Activated T-cell treated with anti-CD3 and anti-CD28 coated beads, Interleukin-2, amount 50 U/mL, for 4 hours (primary cell): ENCODE measurements at regions not wholly inside any gene's neighbourhood (a gene's known extent, or its start where the extent isn't known, plus 50 kb on each side); places are given as distances from the start of the nearest gene placed in this dataset.
A peak's percentile ranks its signal among the peaks of the same experiment; 100 is the strongest.

ENCODE experiments used
- ATAC-seq, 2 donors: fragments of 200-7000 bp; cut with Tn5 transposase; one replicate each; pipeline ENCODE4 v1.10.0; 2021
- DNase-seq: peaks from one replicate; pipeline ENCODE4 v3.0.0-alpha.2; 2020
- H3K27me3 Mint-ChIP-seq: one replicate; pipeline ENCODE4 v1.8.0; 2021; ENCODE audit warnings: low read depth, mixed read lengths
- H3K36me3 Mint-ChIP-seq: one replicate; pipeline ENCODE4 v1.8.0; 2022; ENCODE audit warnings: mixed read lengths; ENCODE audit not compliant: insufficient read depth
- H3K4me1 Mint-ChIP-seq: one replicate; pipeline ENCODE4 v1.8.0; 2021; ENCODE audit warnings: low read depth, mixed read lengths
- H3K4me3 Mint-ChIP-seq: one replicate; pipeline ENCODE4 v1.8.0; 2021; ENCODE audit warnings: mild to moderate bottlenecking, moderate library complexity, mixed read lengths
- H3K9me3 Mint-ChIP-seq: one replicate; pipeline ENCODE4 v1.8.0; 2021; ENCODE audit warnings: mixed read lengths

GRCh38 chr4:180394730-180395129 is 1848.5 kb upstream of the TENM3 start:
- H3K9me3 Mint-ChIP-seq = peaks cover 10% of the 10 kb centered on the region
- H3K36me3 Mint-ChIP-seq = no peaks in the 10 kb centered on the region
- H3K4me1 Mint-ChIP-seq = no peaks in the 10 kb centered on the region
- DNase-seq (no peak), ATAC-seq (no peak)
- no peak overlapping the region for H3K4me3 Mint-ChIP-seq
- H3K27me3 Mint-ChIP-seq = no peaks in the 10 kb centered on the region

DNA sequence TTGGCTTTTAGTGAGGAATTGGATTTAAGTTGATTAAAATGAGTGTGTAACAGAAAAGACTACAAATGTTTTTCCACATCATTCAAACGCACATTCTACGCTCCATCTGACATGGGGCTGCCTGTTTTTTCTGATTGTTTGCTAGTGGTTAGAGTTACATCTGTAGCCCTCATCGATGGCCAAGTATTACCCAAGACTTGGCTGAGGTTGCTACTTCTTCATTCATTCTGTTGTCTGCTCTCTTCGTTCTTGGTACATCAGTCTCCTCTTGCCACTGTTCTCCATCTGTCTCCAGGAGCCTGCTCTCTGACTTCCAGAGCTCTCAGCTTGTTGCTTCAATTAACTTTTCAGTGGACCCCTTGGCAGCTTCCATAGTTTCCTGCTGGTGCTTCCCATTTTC is 1844.6 kb upstream of the TENM3 start:
- no peak for ATAC-seq
- Mint-ChIP-seq H3K9me3 (peaks cover 13% of the 10 kb centered on the region), H3K36me3 (no peaks in the 10 kb centered on the region)

DNA sequence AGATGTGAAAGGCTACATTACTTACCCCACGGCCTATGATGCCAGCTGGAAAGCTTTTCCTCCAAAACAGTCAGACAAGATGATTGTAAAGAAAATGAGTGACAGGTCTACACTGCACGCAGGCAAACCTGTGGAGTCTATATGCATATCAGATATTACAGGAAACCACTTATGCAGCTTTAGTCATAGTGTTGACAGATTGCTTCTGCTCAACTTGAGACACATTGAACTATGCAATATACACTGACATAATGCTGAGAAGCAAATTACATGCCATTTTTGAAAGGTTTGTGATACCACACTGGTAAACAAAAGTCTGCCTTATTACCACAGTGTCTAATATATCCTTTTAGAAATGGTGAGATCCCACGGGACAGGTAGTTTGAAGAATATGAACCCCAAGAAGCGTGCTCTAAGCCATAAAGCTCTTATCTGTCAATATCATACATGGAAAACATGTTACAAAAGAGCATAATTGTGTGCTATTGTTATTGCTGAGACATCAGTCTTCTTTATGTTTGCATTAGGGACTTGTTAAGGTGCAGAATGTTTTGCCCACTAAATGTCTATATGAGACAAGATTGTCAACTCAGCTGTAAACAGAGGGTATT is 1835.8 kb upstream of the TENM3 start:
- no peaks in the 10 kb centered on the region for H3K36me3 Mint-ChIP-seq
- no peaks in the 10 kb centered on the region for H3K4me1 Mint-ChIP-seq
- ATAC-seq (peak in 1 of 2 donors; percentile 23), DNase-seq (no peak)
- peaks cover 11% of the 10 kb centered on the region for H3K9me3 Mint-ChIP-seq
- no peak overlapping the region for H3K4me3 Mint-ChIP-seq
- no peaks in the 10 kb centered on the region for H3K27me3 Mint-ChIP-seq

More for the DNA sequence above, 1844.6 kb upstream of the TENM3 start:
- no peaks in the 10 kb centered on the region for H3K27me3 Mint-ChIP-seq
- no peaks in the 10 kb centered on the region for H3K4me1 Mint-ChIP-seq
- H3K4me3 Mint-ChIP-seq = no peak overlapping the region
- no peak for DNase-seq

- no peaks in the 10 kb centered on the region for H3K27me3 Mint-ChIP-seq
- H3K4me3 Mint-ChIP-seq = no peak overlapping the region
- ATAC-seq = no peak
- H3K36me3 Mint-ChIP-seq = no peaks in the 10 kb centered on the region
- no peaks in the 10 kb centered on the region for H3K4me1 Mint-ChIP-seq
- no peak for DNase-seq
- H3K9me3 Mint-ChIP-seq = no peaks in the 10 kb centered on the region
Measured at GRCh38 chr4:180418819-180419531, 1824.2 kb upstream of the TENM3 start.

- Mint-ChIP-seq H3K4me3 (no peak overlapping the region), H3K9me3 (no peaks in the 10 kb centered on the region), H3K4me1 (peaks cover 1% of the 10 kb centered on the region), H3K27me3 (no peaks in the 10 kb centered on the region), H3K36me3 (no peaks in the 10 kb centered on the region)
- ATAC-seq = no peak
- no peak for DNase-seq
Measured at GRCh38 chr4:180422989-180423711, 1820.1 kb upstream of the TENM3 start.

GRCh38 chr4:180423712-180424057 is 1819.5 kb upstream of the TENM3 start:
- DNase-seq = no peak
- Mint-ChIP-seq H3K9me3 (no peaks in the 10 kb centered on the region), H3K27me3 (no peaks in the 10 kb centered on the region), H3K36me3 (no peaks in the 10 kb centered on the region), H3K4me3 (no peak overlapping the region), H3K4me1 (peaks cover 1% of the 10 kb centered on the region)
- ATAC-seq = no peak

- no peak for DNase-seq
Measured at GRCh38 chr4:180426938-180427337, 1816.3 kb upstream of the TENM3 start.

GRCh38 chr4:180430283-180430682 is 1812.9 kb upstream of the TENM3 start:
- no peak overlapping the region for H3K4me3 Mint-ChIP-seq
- no peaks in the 10 kb centered on the region for H3K27me3 Mint-ChIP-seq
- peaks cover 11% of the 10 kb centered on the region for H3K9me3 Mint-ChIP-seq
- DNase-seq (no peak), ATAC-seq (no peak)
- H3K4me1 Mint-ChIP-seq = no peaks in the 10 kb centered on the region
- no peaks in the 10 kb centered on the region for H3K36me3 Mint-ChIP-seq

More at GRCh38 chr4:180426938-180427337, 1816.3 kb upstream of the TENM3 start:
- Mint-ChIP-seq H3K4me1 (peaks cover 1% of the 10 kb centered on the region), H3K36me3 (no peaks in the 10 kb centered on the region), H3K4me3 (no peak overlapping the region), H3K9me3 (peaks cover 5% of the 10 kb centered on the region), H3K27me3 (no peaks in the 10 kb centered on the region)
- ATAC-seq = no peak

- Mint-ChIP-seq H3K9me3 (peaks cover 11% of the 10 kb centered on the region), H3K27me3 (no peaks in the 10 kb centered on the region), H3K4me3 (no peak overlapping the region), H3K36me3 (no peaks in the 10 kb centered on the region), H3K4me1 (no peaks in the 10 kb centered on the region)
- DNase-seq = no peak
- ATAC-seq = no peak
Measured at GRCh38 chr4:180434131-180434895, 1808.9 kb upstream of the TENM3 start.

DNA sequence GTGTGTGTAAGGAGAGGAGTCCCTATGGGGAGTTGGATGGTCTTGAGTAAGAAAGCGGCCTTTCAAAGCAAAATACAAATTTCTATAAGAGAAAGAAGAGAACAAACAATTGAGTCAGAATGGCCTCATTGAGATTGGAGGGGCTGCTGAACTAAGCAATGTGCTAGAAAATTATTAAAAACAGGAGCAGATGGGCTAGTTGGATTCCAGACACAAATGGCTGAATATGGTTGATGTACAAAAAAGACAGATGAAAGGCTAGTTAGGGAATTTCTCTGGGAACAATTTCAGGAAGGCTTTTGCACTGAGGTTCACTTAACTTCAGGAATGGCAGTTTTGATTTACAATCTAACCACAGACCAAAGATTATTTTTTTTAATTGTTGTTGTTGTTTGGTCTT is 1806.8 kb upstream of the TENM3 start:
- Mint-ChIP-seq H3K27me3 (no peaks in the 10 kb centered on the region), H3K4me3 (no peak overlapping the region), H3K4me1 (no peaks in the 10 kb centered on the region), H3K9me3 (peaks cover 12% of the 10 kb centered on the region), H3K36me3 (no peaks in the 10 kb centered on the region)
- DNase-seq (no peak), ATAC-seq (no peak)

GRCh38 chr4:180437601-180438000 is 1805.6 kb upstream of the TENM3 start:
- Mint-ChIP-seq H3K4me1 (no peaks in the 10 kb centered on the region), H3K27me3 (no peaks in the 10 kb centered on the region), H3K36me3 (no peaks in the 10 kb centered on the region), H3K4me3 (no peak overlapping the region), H3K9me3 (peaks cover 12% of the 10 kb centered on the region)
- ATAC-seq (no peak), DNase-seq (no peak)

DNA sequence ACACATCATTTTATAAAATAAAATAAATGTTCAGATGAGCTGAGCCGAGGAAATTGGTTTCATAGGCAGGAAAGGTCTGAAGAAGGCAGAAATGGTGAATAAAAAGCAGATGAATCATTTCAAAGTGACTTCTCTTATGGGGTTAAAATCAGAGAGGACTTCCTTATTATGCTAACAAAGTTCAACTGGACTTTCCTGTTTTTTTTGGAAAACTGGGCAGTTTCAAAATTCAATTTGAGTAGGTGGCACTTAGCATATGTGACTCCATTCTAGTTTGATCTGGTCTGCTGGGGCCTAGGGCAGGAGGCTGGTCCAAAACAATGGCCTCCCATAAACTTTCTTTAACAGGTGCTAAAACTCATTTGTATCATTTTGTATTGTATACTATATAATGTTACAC is 1794.9 kb upstream of the TENM3 start:
- no peak for ATAC-seq
- no peak overlapping the region for H3K4me3 Mint-ChIP-seq
- H3K9me3 Mint-ChIP-seq = no peaks in the 10 kb centered on the region
- H3K27me3 Mint-ChIP-seq = no peaks in the 10 kb centered on the region
- DNase-seq = no peak
- no peaks in the 10 kb centered on the region for H3K4me1 Mint-ChIP-seq
- no peaks in the 10 kb centered on the region for H3K36me3 Mint-ChIP-seq

GRCh38 chr4:180449395-180449956 is 1793.7 kb upstream of the TENM3 start:
- H3K36me3 Mint-ChIP-seq = no peaks in the 10 kb centered on the region
- no peaks in the 10 kb centered on the region for H3K4me1 Mint-ChIP-seq
- ATAC-seq (no peak), DNase-seq (no peak)
- no peaks in the 10 kb centered on the region for H3K9me3 Mint-ChIP-seq
- no peaks in the 10 kb centered on the region for H3K27me3 Mint-ChIP-seq
- H3K4me3 Mint-ChIP-seq = no peak overlapping the region

- no peak for ATAC-seq
Measured at GRCh38 chr4:180455226-180455625, 1788.0 kb upstream of the TENM3 start.

More at GRCh38 chr4:180455226-180455625, 1788.0 kb upstream of the TENM3 start:
- no peak overlapping the region for H3K4me3 Mint-ChIP-seq
- no peak for DNase-seq
- H3K4me1 Mint-ChIP-seq = no peaks in the 10 kb centered on the region
- H3K36me3 Mint-ChIP-seq = no peaks in the 10 kb centered on the region
- no peaks in the 10 kb centered on the region for H3K27me3 Mint-ChIP-seq
- peaks cover 4% of the 10 kb centered on the region for H3K9me3 Mint-ChIP-seq
